ENCODE measurements at regions not wholly inside any gene's neighbourhood (a gene's known extent, or its start where the extent isn't known, plus 50 kb on each side); places are given as distances from the start of the nearest gene placed in this dataset.

DNA sequence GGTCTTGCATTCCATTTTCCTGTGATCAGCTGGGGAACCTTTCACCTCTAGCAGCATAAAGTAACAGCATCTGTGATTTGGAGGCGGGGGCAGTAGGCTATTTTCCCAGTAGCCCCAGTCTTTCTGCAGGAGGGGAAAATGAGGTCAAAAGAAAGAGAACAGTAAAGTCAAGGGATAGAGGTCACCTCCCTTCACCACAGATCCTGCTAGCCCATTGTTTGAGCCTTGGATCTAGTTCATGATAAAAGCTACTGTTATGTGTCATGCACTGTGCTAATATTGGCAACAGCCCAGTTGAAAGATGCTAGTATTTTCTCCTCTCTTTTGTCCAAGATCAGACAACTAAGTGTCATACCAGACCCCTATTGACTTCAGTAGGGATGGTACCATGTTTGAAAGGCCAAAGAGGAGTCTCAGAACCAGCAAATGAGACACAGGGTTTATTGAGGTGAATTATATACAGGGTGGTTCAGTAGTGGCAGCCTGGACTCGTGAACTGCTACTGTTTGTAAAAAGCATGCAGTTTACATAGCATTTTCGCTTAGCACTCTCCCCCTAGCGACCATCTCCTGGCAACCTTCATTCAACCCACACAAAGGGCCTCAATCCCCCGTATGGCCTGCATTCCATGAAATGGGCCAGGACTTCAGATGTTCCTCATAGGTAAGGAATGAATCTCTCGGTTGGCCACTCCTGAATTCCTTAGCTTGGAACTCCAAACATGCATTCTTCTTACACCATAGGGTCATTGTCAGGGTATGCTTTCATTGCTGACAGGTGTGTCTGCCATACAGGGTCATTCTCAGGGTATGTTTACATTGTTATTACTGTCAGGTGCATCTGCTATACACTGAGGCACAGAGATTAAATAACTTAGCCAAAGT is 170.0 kb upstream of the FRMPD4 start:
- no peak for TF ChIP-seq ZNF121 (CRISPR knock-in tag; IDR thresholded peaks at IDR 0.05)
- no peak for TF ChIP-seq ZNF615 (CRISPR knock-in tag; IDR thresholded peaks at IDR 0.05; ENCODE audit: borderline replicate concordance)
- TF ChIP-seq, protein P1, sequence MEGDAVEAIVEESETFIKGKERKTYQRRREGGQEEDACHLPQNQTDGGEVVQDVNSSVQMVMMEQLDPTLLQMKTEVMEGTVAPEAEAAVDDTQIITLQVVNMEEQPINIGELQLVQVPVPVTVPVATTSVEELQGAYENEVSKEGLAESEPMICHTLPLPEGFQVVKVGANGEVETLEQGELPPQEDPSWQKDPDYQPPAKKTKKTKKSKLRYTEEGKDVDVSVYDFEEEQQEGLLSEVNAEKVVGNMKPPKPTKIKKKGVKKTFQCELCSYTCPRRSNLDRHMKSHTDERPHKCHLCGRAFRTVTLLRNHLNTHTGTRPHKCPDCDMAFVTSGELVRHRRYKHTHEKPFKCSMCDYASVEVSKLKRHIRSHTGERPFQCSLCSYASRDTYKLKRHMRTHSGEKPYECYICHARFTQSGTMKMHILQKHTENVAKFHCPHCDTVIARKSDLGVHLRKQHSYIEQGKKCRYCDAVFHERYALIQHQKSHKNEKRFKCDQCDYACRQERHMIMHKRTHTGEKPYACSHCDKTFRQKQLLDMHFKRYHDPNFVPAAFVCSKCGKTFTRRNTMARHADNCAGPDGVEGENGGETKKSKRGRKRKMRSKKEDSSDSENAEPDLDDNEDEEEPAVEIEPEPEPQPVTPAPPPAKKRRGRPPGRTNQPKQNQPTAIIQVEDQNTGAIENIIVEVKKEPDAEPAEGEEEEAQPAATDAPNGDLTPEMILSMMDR (CRISPR knock-in tag; IDR thresholded peaks at IDR 0.05), result no peak
- no peak for TF ChIP-seq SCMH1 (CRISPR knock-in tag; IDR thresholded peaks at IDR 0.05; ENCODE audit: borderline replicate concordance)
- no peak for TF ChIP-seq POLR2AphosphoS5 (IDR thresholded peaks at IDR 0.05; ENCODE audit: low read depth, low read length)
- TF ChIP-seq, protein P2, sequence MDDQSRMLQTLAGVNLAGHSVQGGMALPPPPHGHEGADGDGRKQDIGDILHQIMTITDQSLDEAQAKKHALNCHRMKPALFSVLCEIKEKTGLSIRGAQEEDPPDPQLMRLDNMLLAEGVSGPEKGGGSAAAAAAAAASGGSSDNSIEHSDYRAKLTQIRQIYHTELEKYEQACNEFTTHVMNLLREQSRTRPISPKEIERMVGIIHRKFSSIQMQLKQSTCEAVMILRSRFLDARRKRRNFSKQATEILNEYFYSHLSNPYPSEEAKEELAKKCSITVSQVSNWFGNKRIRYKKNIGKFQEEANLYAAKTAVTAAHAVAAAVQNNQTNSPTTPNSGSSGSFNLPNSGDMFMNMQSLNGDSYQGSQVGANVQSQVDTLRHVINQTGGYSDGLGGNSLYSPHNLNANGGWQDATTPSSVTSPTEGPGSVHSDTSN (CRISPR knock-in tag; IDR thresholded peaks at IDR 0.05; ENCODE audit: borderline replicate concordance), result no peak
- no peak for TF ChIP-seq ZNF556 (CRISPR knock-in tag; IDR thresholded peaks at IDR 0.05; ENCODE audit: borderline replicate concordance)
- TF ChIP-seq, protein P3, sequence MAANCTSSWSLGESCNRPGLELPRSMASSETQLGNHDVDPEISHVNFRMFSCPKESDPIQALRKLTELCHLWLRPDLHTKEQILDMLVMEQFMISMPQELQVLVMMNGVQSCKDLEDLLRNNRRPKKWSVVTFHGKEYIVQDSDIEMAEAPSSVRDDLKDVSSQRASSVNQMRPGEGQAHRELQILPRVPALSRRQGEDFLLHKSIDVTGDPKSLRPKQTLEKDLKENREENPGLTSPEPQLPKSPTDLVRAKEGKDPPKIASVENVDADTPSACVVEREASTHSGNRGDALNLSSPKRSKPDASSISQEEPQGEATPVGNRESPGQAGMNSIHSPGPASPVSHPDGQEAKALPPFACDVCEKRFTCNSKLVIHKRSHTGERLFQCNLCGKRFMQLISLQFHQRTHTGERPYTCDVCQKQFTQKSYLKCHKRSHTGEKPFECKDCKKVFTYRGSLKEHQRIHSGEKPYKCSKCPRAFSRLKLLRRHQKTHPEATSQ (CRISPR knock-in tag; IDR thresholded peaks at IDR 0.05; ENCODE audit: borderline replicate concordance), result no peak
- TF ChIP-seq HIVEP1 (CRISPR knock-in tag; IDR thresholded peaks at IDR 0.05), result no peak
- no peak for TF ChIP-seq NRL (CRISPR knock-in tag; IDR thresholded peaks at IDR 0.05; ENCODE audit: borderline replicate concordance)
- no peak for TF ChIP-seq CBX5 (CRISPR knock-in tag; IDR thresholded peaks at IDR 0.05; ENCODE audit: borderline replicate concordance)
- no peak for TF ChIP-seq ZZZ3 (CRISPR knock-in tag; IDR thresholded peaks at IDR 0.05; ENCODE audit: borderline replicate concordance)

All from HepG2 (cell line).